ENCODE measurements at regions not wholly inside any gene's neighbourhood (a gene's known extent, or its start where the extent isn't known, plus 50 kb on each side); places are given as distances from the start of the nearest gene placed in this dataset.

DNA sequence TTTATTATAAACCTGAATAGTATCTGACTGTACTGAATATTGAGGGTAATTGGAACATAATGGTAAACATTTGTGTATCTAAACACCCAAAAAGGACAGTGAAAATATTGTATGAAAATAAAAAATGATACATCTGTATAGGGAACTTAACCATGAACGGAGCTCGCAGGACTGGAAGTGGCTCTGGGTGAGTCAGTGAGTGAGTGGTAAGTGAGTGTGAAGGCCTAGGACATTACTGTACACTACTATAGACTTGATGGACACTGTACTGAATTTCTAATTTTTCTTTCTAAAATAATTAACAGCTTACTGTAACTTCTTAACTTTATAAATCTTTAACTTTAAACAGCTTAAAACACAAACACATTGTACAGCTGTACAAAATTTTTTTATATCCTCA lies 454.5 kb upstream of the FZD8 start:
- intact Hi-C loops (cut with DNase I; ENCODE audit: low total_unique reads): no loop called here

DNA sequence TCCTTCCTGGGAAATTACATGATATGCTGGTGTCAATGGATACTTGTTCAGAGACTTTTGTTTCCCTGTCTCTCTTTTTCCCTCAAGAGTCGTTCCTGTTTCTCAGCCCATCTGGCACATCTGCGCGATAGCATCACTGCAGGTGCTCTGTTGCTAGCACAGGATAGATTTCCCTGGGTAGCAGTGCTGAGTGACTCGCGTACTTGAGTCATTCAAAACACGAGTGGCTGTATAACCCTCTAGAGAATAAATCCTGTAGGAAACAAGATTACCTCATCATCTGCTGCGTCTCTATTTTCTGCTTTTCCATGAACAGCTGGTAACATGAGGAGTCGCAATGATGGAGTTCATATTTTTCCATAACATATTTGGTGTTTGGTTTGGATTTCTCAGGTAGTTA lies 452.0 kb upstream of the FZD8 start:
- DNase-seq (ENCODE audit: low spot score in 2 of 2): no peak
- intact Hi-C loops (cut with DNase I; ENCODE audit: low total_unique reads): no loop called here
- WGBS, 2 donors: 68 to 70% methylated on average over 8 of the region's 8 CpGs
- no peak for TF ChIP-seq POLR2A (IDR thresholded peaks at IDR 0.05)
- no peak for TF ChIP-seq CTCF (IDR thresholded peaks at IDR 0.05)
- H3K4me3 ChIP-seq (ENCODE audit: low read depth, poor library complexity, severe bottlenecking): no peak overlapping the region

More for the DNA sequence above, 454.5 kb upstream of the FZD8 start:
- no peak overlapping the region for H3K4me3 ChIP-seq (ENCODE audit: low read depth, poor library complexity, severe bottlenecking)
- no peak for TF ChIP-seq CTCF (IDR thresholded peaks at IDR 0.05)
- no peak for TF ChIP-seq POLR2A (IDR thresholded peaks at IDR 0.05)
- no peak for DNase-seq (ENCODE audit: low spot score in 2 of 2)
- WGBS, 2 donors: 94 to 96% methylated on average over 2 of the region's 2 CpGs

DNA sequence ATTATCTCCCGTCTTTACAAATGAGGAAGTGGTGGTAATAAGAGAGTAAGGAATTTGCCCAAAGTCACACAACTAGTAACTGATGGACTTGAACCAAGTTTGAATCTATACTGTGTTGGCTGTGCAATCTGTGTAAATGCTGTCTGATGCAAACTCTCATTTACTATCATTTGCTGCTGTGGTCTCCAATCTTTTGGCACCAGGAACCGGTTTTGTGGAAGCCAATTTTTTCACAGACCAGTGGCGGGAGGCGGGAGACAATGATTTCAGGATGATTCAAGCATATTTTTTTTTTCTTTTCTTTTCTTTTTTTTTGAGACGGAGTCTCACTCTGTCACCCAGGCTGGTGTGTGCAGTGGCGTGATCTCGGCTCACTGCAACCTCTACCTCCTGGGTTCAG lies 450.0 kb upstream of the FZD8 start:
- no peak overlapping the region for H3K4me3 ChIP-seq (ENCODE audit: low read depth, poor library complexity, severe bottlenecking)
- TF ChIP-seq POLR2A (IDR thresholded peaks at IDR 0.05) (no peak), CTCF (IDR thresholded peaks at IDR 0.05) (no peak)
- DNase-seq (ENCODE audit: low spot score in 2 of 2): no peak
- intact Hi-C loops (cut with DNase I; ENCODE audit: low total_unique reads): no loop called here
- 85 to 87% methylated on average over 7 of the region's 7 CpGs for WGBS, 2 donors

GRCh38 chr10:36091007-36091406 lies 448.9 kb upstream of the FZD8 start:
- TF ChIP-seq POLR2A (IDR thresholded peaks at IDR 0.05): no peak
- intact Hi-C loops (cut with DNase I; ENCODE audit: low total_unique reads): no loop called here
- H3K4me3 ChIP-seq (ENCODE audit: low read depth, poor library complexity, severe bottlenecking): no peak overlapping the region
- WGBS, 2 donors: 73 to 81% methylated on average over 3 of the region's 3 CpGs
- no peak for DNase-seq (ENCODE audit: low spot score in 2 of 2)

- no peak for TF ChIP-seq CTCF (IDR thresholded peaks at IDR 0.05)
- no peak for TF ChIP-seq POLR2A (IDR thresholded peaks at IDR 0.05)
- no peak overlapping the region for H3K4me3 ChIP-seq (ENCODE audit: low read depth, poor library complexity, severe bottlenecking)
- no peak for DNase-seq (ENCODE audit: low spot score in 2 of 2)
- intact Hi-C loops (cut with DNase I; ENCODE audit: low total_unique reads): no loop called here
- 63 to 73% methylated on average over 2 of the region's 2 CpGs for WGBS, 2 donors
Measured at GRCh38 chr10:36089790-36090440, 447.8 kb upstream of the FZD8 start.

DNA sequence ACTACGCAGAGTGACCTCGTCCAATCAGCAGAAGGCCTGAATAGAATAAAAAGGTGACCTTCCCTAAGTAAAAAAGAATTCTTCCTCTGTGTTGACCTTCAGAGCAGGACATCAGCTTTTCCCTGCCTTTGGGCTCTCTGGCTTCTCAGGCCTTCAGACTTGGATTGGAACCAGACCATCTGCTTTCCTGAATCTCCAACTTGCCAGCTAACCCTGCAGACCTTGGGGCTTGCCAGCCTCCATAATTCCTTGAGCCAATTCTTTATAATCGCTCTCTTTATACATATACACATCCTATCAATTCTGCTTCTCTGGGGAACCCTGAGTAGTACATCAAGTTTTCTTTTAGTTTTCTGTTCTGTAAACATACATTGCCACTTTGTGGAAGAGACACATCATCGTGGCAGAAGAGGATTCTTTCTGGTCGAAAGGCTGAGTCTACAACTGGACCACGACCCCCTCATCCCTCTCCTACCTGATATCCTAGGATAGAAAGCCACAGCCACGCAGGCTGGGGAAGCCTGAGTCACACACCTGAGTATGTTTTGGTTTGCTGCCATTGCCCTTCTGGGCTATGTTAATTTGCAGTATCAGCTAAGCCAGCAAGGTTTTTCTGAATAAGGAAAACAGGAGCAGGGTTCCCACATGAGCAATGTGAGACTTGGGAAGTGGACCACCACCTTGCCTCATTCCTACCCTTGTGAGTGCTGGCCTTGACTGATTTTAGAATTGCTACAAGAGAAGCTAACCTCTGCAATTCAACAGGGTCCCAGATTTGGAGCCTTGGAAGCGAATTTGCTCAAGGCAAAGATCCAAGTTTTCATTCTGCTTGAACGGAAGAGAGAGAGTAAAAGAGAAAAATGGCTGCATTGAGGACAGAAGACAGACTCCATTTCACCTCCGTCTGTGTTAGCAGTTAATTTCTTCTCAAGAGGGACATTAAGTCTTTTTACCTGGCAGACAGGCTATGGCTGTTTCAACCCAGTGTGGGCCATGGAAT lies 445.2 kb upstream of the FZD8 start:
- intact Hi-C loops (cut with DNase I; ENCODE audit: low total_unique reads): no loop called here
- peak in 1 of 2 donors; percentile 52 for DNase-seq (ENCODE audit: low spot score in 2 of 2)
- TF ChIP-seq CTCF (IDR thresholded peaks at IDR 0.05) (no peak), POLR2A (IDR thresholded peaks at IDR 0.05) (no peak)

More for the DNA sequence above, 445.2 kb upstream of the FZD8 start:
- H3K4me3 ChIP-seq (ENCODE audit: low read depth, poor library complexity, severe bottlenecking): no peak overlapping the region
- 61 to 65% methylated on average over 10 of the region's 10 CpGs for WGBS, 2 donors

Data from lower leg skin (tissue), 4 donors.